GM18873 (cell line): ENCODE measurements at regions not wholly inside any gene's neighbourhood (a gene's known extent, or its start where the extent isn't known, plus 50 kb on each side); places are given as distances from the start of the nearest gene placed in this dataset.
"Not testable (repeated sequence)": the region's sequence is repeated elsewhere in the genome, so short reads cannot be mapped to it uniquely, and the experiment has no call there.

Source experiments
- ATAC-seq: cut with Tn5 transposase; IDR thresholded peaks from one replicate; pipeline ENCODE4 v1.9.1; 2021; ENCODE audit warnings: mild to moderate bottlenecking, moderate library complexity, moderate number of reproducible peaks; ENCODE audit not compliant: unreplicated experiment, low FRiP score

DNA sequence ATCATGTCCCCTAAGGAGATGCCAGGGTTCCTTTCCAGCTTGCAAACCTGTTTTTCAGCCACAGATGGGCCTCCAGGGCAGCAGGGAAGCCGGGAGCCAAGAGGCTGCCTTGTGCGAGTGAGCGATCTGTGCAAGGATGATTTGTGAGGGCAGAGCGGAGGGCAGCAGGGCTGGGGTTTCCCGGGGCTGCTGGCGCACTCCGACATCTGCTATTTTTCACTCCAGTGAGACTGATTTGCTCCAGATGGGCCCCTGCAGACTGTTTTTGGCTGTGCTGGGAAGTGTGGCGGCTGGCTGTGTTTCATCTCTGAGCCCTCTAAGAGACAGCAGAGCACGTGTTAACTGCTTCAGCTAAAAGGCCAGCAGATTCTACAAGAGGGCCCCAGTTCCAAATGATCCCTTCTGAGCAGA lies 466.2 kb downstream of the TYW1 start:
- ATAC-seq = no peak

DNA sequence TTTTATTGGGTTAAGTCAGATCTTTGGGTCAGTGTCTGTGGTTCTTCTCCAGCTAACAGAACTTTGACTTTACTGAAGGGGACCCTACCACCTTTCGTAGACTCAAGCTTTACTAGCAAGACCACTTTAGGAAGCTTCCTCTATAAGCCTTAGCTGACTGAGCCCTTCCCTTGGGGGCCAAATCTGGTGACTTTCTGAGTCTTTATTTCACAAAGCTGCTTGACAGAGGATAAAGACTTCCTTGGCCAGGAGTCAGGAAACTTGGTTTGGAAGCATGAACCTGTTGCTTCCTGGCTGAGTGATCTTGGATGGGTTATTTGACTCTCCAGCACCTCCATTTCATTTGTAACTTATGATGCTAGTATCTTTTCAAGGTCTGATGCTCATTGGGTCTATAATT lies 466.7 kb downstream of the TYW1 start:
- ATAC-seq = no peak

DNA sequence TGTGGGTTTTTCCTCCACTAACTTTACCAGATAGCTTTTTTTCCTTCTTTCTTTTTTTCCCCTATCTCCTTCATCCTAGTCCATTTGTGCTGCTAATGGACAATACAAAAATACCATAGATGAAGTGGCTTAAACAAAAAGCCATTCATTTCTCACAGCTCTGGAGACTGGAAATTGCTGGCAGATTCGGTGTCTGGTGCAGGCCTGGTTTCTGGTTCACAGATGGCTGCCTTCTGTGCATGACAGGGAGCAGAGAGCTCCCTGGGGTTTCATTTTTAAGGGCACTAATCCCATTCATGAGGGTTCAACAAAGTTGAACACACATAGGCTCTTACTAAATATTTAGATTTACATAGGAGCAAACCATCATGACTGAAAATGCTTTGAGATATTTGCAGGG lies 467.4 kb downstream of the TYW1 start:
- no peak for ATAC-seq

DNA sequence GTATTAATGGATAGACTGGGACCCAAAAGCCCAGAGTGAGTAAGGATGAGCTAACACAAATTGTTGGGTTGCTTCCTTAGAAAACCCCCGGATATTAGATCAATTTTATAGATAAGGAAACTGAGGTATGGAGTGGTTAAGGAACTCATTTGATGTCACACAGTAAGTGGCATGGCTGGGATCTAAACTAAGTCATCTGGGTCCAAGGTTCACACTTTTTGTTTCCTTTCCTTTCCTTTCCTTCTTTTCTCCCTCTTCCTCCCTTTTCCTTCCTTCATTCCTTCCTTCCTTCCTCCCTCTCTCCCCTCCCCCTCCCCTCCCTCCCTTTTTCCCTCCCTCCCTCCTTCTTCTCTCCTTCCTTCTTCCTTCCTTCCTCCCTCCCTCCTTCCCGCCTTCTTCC lies 469.5 kb downstream of the TYW1 start:
- no peak for ATAC-seq

DNA sequence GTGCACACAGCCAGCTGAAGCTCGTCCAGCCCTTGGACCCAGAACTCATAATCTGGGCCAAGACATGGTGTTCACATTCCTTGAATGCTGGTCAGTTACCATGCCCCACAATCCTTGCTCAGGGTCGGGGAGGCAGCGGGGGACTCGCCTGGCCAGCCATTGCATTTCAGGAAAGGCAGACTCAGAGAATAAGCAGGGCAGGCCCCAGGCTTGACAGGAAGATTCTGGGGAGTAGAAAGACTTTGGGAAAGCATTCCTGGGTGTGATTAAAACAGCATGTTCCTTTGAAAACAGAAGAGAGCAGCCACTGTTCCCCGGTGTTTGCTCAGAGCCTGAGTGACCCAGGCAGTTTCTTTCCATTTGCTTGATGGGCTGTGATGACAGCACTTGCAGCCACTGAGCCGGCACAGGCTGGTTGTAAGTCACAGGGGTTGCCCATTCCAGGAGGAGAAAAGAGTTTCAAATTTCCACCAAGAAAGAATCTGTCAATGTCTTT lies 473.7 kb downstream of the TYW1 start:
- no peak for ATAC-seq

DNA sequence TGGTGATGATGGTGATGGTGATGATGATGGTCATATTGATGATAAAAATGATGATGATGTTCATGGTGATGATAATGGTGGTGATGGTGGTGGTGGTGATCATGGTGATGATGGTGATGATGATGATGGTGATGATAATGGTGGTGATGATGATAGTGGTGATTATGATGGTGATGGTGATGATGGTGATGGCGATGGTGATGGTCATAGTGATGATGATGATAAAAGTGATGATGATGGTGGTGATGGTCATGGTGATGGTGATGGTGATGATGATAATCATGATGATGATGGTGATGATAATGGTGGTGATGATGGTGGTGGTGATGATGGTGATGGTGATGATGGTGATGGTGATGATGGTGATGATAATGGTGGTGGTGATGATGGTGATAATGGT lies 478.7 kb downstream of the TYW1 start:
- ATAC-seq = no peak

DNA sequence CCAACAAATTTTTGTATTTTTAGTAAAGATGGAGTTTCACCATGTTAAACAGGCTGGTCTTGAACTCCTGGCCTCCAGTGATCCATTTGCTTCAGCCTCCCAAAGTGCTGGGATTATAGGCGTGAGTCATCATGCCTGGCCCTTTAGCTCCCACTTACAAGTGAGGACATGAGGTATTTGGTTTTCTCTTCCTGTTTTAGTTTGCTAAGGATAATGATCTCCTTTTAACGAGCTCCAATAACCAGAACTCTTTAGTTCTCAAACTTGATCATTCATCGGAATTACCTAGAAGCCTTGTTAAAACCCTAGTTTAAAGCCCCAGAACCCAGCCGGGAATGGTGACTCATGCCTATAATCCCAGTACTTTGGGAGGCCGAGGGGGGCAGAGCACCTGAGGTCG lies 481.4 kb downstream of the TYW1 start:
- ATAC-seq = no peak

DNA sequence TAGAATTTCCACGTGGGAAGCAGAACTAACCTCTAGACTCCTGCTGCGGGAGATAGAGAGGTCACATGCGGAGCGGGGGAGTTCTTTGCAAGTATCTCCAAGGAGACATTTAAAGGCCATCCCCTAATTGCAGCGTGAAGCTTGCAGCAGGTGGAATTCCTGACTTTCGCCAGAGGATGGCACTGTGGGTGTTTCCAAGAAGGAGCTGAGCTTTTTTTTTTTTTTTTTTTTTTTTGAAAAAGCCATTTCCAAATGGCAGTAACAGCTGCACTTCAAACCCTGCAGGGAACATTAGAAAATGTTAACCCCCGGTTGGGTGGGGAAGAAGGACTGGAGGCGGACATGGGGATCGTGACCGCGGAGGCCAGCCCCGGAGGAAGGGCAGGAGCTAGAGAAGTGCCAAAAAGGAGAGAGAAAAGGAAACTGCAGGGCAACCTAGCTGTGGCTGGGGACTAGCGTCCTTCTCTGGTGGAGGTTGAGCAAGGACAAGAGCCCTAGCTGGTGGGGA lies 487.7 kb downstream of the TYW1 start:
- no peak for ATAC-seq

DNA sequence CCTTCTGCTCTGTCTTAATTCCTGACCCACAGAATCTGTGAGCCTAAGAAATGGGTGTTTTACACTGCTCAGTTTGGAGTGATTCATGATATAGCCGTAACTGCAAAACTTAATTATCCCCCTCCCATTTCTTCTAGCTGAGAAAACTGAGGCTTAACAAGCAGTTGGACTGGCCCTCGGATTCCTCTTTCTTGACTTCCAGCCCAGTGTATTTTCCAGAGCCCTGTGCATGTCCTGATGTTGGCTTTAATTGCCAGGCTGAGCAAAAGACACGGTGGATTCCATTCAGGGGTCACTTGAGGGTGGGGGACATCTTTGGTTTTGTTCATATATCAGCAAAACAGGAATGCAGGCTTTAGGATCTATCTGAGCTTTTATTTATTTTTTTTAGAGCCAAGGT lies 489.8 kb downstream of the TYW1 start:
- ATAC-seq = no peak

DNA sequence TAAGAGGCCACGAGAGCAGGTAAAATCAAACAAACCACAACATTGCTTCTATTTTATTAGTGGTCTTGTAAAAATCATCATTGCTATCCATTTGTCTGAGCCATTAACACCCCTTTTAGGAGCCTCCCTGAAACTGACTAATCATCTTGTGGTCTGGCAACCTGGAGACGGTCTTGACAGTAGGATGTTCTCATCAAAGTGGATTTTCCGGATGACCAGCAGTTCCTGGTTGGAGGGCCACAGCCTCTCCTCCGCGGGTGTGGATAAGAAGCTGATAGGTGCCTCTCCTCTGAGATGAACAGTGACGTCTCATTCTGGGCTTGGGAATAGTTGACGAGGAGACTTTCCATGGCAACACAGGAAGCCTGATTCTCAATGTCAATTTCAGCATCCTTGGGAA lies 490.7 kb downstream of the TYW1 start:
- ATAC-seq = no peak

DNA sequence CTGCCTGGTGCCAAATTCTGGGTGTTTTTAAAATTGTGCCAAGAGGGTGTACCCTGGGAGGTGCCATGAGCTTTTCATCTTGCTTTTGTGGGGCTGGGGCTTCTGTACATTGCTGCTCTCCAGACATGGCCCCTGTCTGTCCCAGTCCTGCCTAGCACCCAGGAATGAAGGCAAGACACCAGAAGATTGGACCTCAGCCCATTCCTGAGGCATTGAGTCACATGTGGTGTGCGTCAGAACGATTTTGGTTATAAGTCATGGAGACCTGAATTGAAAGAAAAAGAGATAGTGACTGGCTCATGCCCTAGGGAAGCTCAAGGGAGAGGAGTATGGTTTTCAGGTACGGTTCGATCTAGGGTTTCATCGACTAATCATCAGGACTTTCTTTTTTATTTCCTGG lies 493.2 kb downstream of the TYW1 start:
- no peak for ATAC-seq

DNA sequence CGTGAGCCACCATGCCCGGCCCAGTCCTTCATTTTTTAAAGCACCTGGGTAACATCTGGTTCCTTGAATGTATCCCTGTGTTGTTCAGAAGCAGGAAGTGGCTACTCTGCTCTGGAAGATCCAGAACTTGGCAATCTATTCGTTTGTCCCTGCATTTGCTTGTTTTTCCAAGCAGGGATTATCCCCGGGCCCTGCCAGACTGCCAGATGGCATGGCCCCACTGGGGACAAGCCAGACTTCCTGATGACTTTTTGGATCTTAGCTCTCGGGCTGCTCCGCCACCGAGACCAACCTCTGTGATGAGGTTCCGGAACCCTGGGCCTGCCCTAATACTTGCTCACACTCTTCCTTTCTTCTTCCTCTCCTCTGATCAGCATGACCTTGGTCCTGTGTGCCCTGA lies 496.7 kb downstream of the TYW1 start:
- no peak for ATAC-seq

DNA sequence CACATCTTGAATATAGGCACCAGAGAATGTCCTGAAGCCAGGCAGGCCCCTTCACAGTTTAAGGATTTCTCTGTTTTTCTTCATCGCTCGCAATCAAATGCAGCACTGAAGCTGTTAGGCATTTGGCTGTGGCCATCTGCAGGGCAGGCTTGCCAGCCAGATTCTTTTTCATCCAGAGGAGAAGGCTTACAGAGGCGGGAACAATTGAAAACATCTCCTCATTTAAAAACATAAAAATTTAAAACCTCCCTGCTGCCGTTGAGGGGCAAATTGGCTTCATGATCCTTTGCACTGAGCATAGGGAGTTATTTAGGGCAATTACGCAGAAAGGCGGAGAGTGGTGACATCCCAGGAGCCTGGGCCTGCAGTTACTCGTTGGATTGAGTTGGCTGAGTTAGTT lies 500.0 kb downstream of the TYW1 start:
- no peak for ATAC-seq

DNA sequence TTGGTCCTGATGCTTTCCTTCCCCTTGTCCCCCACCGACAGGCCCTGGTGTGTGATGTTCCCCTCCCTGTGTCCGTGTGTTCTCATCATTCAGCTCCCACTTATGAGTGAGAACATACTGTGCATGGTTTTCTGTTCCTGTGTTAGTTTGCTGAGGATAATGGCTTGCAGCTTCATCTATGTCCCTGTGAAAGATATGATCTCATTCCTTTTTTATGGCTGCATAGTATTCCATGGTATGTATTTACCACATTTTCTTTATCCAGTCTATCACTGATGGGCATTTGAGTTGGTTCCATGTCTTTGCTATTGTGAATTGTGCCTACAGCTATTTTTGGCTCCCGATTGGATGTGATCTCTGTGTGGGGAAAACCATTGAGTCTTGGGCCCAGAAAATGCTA lies 501.3 kb downstream of the TYW1 start:
- not testable (repeated sequence) for ATAC-seq

DNA sequence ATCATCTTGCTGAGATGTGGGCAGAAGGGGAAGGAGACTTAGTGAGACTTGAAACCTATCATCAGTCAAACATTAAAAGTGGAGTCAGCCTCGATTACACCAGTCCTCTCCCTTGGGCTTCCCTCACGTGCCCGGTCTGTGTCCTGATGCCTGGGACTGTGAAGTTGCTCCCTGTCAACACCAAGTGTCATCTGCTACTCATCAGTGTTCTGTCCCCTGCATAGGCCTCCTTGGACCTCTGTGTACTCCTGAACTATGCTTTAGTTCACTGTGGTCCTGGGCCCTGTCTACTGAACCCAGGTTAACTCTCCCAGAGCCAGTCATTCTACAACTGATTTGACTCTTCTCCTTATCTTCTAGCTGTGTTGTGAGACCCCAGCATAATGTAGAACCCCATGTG lies 506.3 kb downstream of the TYW1 start:
- ATAC-seq = no peak

DNA sequence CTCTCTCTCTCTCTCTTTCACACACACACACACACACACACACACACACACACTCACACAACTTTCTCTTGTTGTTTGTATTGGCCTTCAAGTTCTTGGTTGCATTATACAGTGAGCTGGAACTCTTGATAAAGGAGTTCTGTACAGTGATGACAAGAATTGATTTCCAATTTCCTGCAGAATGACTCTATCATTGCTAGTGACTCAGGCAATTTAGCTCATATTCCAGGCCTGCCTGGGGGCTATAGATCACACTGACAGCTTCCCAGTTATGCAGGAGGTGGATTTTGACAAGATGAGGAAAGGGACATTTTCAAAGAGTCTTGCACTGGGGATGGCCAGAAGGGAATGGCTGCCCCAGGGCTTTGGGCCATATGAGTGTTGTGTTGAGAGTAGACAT lies 508.8 kb downstream of the TYW1 start:
- no peak for ATAC-seq

DNA sequence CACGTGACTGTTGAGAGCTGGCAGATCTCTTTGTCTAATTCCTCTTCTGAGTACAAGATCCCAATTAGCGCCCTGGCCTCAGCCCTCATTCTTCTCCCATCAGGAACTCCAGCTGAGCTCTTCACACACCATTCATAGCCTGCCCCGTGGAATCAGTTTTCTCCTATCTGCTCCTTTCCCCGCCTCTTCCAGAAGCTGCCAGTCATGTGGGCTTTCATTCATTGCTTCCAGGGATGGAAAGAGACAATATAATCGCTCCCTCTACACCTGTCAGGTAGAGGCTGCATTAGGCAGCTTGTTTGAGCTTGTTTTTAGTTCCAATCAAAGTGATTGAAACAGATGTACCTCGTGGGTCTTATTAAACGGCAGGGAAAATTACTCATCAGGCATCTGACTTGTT lies 515.8 kb downstream of the TYW1 start:
- no peak for ATAC-seq

DNA sequence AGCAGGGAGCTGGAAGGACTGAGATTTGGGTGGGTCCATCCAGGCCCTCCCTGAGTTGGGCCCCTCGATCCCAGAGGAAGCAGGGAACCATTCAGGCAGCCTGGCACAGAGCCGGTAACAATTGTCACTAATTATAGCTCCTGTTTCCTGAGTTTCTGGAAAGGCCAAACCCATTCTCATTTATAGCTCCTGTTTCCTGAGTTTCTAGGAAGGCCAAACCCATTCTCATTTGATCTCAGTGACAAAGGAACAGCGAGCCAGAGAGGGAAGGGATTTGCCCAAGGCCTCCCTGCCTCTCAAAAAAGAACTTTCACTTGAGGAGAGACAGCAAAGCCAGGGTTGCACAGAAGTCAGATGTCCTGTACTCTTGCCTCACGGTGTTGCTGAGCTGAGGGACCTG lies 521.9 kb downstream of the TYW1 start:
- ATAC-seq = no peak

DNA sequence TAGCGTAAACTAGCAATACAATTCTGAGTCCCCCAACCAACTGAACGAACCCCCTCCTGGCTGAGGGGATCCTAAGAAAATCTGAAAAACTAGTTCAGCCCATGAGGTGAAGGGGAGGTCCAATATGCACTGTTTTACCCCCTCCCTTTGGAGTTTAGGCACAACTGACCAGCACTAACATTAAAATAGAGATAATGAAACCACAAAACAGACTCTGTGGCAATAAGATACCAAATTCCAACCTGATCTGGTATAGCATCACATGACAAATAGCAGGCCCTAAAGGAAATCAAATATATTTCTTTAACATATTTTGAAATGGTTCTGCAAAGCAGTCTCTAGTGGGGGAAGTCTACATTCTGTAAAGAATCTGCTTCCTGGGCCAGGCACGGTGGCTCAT lies 522.5 kb downstream of the TYW1 start:
- ATAC-seq = no peak

DNA sequence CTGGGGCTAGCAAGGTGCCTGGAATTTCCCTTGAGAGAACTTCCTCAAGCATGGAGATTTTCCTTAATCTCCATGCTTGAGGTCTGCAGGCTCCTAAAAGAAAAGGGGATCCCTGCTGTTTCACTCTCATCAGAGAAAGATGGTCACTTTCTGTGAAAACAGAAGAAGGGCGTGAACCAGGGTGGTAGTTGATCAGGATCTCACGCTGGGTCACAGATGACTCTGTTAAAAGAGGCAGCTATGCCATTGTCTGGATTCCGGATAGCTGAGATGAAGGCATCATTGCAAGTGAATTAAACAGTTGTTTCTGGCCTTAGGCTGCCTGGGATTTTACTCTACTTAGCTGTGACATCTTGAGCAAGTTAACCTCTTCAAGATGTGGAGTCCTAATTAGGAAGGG lies 525.9 kb downstream of the TYW1 start:
- no peak for ATAC-seq

DNA sequence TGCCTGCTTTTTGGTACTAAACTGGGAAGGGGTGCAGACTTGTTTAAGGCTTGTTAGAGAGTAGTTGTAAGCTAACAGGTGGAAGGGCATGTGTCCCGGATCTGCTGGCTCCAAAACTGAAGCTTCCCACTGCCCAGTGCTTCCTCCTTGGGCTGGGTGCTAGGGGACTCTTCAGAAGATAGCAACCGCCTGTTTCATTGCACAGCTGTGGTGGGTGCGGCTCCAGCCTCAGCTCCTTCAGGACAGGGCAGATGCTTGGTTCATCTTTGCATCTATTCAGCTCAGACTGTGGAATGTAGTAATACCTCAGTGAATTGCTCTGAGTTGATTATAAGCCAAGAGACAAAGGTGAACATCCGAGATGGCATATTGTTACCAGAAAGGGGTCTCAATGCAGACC lies 527.1 kb downstream of the TYW1 start:
- no peak for ATAC-seq

DNA sequence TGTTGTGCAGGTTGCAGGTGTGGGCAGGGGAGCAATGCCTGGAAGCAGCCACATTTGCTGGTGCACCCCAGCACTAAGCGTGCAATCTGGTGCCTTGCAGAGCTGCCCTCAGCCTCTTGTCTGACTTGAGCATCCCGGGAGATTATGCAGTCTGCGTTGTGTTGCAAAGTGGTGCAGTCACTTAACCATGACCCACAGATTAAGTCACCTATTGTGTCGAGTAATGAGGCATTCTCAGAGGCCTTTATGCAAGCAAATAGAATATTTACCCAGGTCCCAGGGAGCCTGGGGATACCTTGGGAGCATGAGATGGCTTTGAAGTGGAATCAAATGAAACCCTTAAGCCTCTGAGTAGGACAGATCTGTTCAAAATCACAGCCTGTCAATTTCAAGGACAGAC lies 529.0 kb downstream of the TYW1 start:
- ATAC-seq = no peak

DNA sequence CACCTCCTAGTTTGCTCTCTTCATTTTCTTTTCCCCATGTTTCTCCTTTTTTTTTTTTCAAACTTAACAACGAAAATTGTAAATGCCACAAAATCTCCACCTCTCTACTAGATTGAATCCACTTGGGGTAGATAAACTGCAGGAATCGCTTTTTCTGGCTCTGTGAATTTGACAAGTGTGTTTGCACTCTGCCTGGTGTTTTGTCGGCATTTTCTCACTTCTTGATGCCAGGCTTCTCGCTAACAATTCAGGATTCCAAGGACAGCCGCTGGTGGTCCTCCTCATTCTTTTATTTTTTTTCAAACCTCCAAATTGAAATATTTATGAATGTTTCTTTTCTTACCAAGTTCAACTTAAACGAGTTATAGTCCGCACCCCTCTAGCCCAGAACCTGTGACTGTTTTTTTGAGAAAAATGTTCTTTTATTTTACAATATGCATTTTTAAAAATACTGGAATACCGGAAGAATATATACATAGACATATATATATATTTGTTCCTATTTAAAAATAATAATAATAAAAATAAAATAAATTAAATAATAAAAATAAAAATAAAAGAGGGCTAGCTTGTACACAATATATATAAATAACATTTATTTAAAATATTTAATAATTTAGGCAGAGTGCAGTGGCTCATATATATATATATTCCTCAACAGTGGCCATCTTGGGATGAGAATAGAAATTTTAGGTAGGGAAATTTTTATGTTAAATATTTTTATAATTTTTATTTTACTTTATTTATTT lies 538.8 kb downstream of the TYW1 start:
- no peak for ATAC-seq
